Germinal center (tissue), 1 donor: ENCODE measurements at regions not wholly inside any gene's neighbourhood (a gene's known extent, or its start where the extent isn't known, plus 50 kb on each side); places are given as distances from the start of the nearest gene placed in this dataset.
"Not testable (repeated sequence)": the region's sequence is repeated elsewhere in the genome, so short reads cannot be mapped to it uniquely, and the experiment has no call there.

Experiments
- DNase-seq: peaks from one replicate; pipeline ENCODE4 v3.0.0; 2012; ENCODE audit warnings: mixed read lengths, low spot score

- DNase-seq = no peak
These were observed 146.8 kb downstream of the USP46 start for GRCh38 chr4:52512291-52512690.

- not testable (repeated sequence) for DNase-seq
These were observed 137.0 kb downstream of the USP46 start for GRCh38 chr4:52522093-52522492.

- DNase-seq = no peak
These were observed 129.1 kb downstream of the USP46 start for GRCh38 chr4:52529983-52530382.

GRCh38 chr4:52535793-52536192 lies 123.3 kb downstream of the USP46 start:
- no peak for DNase-seq
